ENCODE measurements at regions not wholly inside any gene's neighbourhood (a gene's known extent, or its start where the extent isn't known, plus 50 kb on each side); places are given as distances from the start of the nearest gene placed in this dataset.

- no peak for DNase-seq (ENCODE audit: low spot score)
Measured at GRCh38 chr2:144242311-144242710, 277.6 kb downstream of the ZEB2 start.

- DNase-seq (ENCODE audit: low spot score): no peak
Measured at GRCh38 chr2:144241801-144242200, 278.1 kb downstream of the ZEB2 start.

- DNase-seq (ENCODE audit: low spot score): no peak
Measured at GRCh38 chr2:144240656-144241339, 279.1 kb downstream of the ZEB2 start.

- DNase-seq (ENCODE audit: low spot score): no peak
Measured at GRCh38 chr2:144239726-144240125, 280.2 kb downstream of the ZEB2 start.

GRCh38 chr2:144239306-144239705, 280.6 kb downstream of the ZEB2 start:
- no peak for DNase-seq (ENCODE audit: low spot score)

GRCh38 chr2:144237830-144238627, 281.9 kb downstream of the ZEB2 start:
- no peak for DNase-seq (ENCODE audit: low spot score)

- DNase-seq (ENCODE audit: low spot score): no peak
Measured at GRCh38 chr2:144237108-144237507, 282.8 kb downstream of the ZEB2 start.

- no peak for DNase-seq (ENCODE audit: low spot score)
Measured at GRCh38 chr2:144235050-144235449, 284.9 kb downstream of the ZEB2 start.

- DNase-seq (ENCODE audit: low spot score): no peak
Measured at GRCh38 chr2:144234542-144234871, 285.4 kb downstream of the ZEB2 start.

GRCh38 chr2:144233733-144234541, 286.0 kb downstream of the ZEB2 start:
- no peak for DNase-seq (ENCODE audit: low spot score)

- no peak for DNase-seq (ENCODE audit: low spot score)
Measured at GRCh38 chr2:144233317-144233716, 286.6 kb downstream of the ZEB2 start.

GRCh38 chr2:144230448-144231085, 289.4 kb downstream of the ZEB2 start:
- DNase-seq (ENCODE audit: low spot score): no peak

GRCh38 chr2:144230033-144230432, 289.9 kb downstream of the ZEB2 start:
- DNase-seq (ENCODE audit: low spot score): no peak

- DNase-seq (ENCODE audit: low spot score): no peak
Measured at GRCh38 chr2:144229296-144229695, 290.6 kb downstream of the ZEB2 start.

- DNase-seq (ENCODE audit: low spot score): no peak
Measured at GRCh38 chr2:144227427-144228105, 292.4 kb downstream of the ZEB2 start.

- DNase-seq (ENCODE audit: low spot score): no peak
Measured at GRCh38 chr2:144225076-144225475, 294.8 kb downstream of the ZEB2 start.

- DNase-seq (ENCODE audit: low spot score): no peak
Measured at GRCh38 chr2:144224472-144224871, 295.4 kb downstream of the ZEB2 start.

GRCh38 chr2:144219979-144220378, 299.9 kb downstream of the ZEB2 start:
- no peak for DNase-seq (ENCODE audit: low spot score)

GRCh38 chr2:144217853-144218633, 301.9 kb downstream of the ZEB2 start:
- no peak for DNase-seq (ENCODE audit: low spot score)

GRCh38 chr2:144215701-144216675, 303.9 kb downstream of the ZEB2 start:
- no peak for DNase-seq (ENCODE audit: low spot score)
